Effector CD4-positive, alpha-beta T cell (primary cell): ENCODE measurements at regions not wholly inside any gene's neighbourhood (a gene's known extent, or its start where the extent isn't known, plus 50 kb on each side); places are given as distances from the start of the nearest gene placed in this dataset.
"Not testable (repeated sequence)": the region's sequence is repeated elsewhere in the genome, so short reads cannot be mapped to it uniquely, and the experiment has no call there.

Experiments
- DNase-seq: peaks from one replicate; pipeline ENCODE4 v3.0.0-alpha.2; 2020

GRCh38 chrX:25130619-25131018, 114.9 kb upstream of the ARX start:
- DNase-seq, result no peak

GRCh38 chrX:25125483-25125882, 109.7 kb upstream of the ARX start:
- DNase-seq, result no peak

DNA sequence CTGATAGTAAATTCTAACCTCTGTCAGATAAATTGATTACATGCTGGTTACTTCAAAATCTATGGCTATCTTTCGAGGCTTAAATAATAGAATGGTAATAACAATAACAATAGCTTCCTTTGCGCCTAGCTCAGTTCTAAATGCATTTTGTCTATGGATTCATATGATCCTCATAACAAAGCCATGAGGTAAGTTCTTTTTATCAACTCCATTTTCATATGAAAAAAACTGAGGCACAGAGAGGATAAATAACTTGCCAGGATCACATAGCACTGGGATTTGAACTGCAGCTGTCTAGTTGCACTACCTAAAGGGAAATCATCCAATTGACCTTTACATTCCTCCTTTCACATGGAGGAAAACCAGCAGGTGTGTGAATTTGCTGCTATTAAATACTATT, 108.6 kb upstream of the ARX start:
- no peak for DNase-seq

- no peak for DNase-seq
These were observed 96.4 kb upstream of the ARX start for GRCh38 chrX:25112156-25112555.

GRCh38 chrX:25108481-25108880, 92.7 kb upstream of the ARX start:
- no peak for DNase-seq

DNA sequence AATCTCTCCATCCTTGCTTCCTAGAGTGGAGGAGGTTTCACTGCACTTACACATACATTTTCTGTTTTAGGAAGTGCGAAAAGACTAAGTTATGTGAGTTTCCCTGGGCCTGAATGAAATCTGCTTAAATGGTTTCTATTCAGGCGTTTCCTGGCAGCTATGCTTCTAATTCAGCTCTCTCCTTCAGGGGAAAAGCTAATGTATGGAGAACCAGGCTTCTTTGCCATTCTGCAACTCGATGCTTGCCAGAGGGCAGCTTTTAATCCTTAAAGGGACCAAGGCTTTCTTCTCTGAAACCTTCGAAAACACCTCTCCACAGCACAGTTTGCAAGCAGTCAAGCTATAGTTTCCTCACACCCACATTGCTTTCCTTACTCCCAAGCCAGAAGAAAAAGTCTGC, 89.5 kb upstream of the ARX start:
- DNase-seq, result no peak

DNA sequence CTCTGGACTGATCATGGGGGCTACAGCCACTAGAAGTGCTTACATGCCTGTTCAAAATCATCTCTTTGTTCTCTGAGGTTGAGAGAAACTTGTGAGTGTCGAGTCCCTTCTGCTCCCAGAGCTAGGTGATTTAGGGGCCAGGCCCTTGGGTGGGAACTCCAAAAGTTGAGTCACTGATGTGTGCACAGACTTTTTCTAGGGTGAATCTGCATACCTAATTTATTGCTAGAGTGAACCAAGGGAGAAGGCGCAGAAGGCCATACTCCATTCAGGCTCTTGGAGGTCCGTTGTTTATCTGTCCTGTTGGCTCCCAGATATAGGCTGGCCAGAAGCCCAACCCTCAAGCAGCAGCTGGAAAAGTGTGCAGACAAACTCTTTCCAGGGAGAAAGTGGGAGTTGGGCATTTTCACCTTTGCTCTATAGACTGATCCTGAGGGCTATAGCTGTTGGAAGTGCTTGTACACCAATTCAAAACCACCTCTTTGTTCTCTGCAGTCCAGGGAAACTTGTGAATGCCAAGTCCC, 80.8 kb upstream of the ARX start:
- DNase-seq, result no peak

- DNase-seq, result not testable (repeated sequence)
These were observed 75.4 kb upstream of the ARX start for GRCh38 chrX:25091152-25091551.

DNA sequence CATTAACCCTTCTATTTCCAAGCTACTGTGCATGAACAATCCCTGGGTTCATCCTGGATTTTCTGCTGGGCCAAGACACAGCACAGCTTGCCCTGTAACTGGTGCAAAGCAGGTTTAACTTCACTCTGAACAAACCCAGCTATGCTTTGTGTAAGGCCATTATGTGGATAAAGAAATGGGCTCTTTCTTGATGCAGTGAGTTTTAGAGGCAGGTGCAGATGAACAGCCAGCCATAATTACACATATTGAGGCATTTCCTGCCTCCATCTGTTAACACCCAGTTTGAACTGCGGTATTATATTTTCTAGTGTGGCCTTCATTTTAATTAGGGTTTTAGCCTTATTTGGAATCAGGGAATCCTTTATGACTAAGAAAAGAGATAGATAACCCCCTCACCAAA, 68.7 kb upstream of the ARX start:
- DNase-seq, result no peak

DNA sequence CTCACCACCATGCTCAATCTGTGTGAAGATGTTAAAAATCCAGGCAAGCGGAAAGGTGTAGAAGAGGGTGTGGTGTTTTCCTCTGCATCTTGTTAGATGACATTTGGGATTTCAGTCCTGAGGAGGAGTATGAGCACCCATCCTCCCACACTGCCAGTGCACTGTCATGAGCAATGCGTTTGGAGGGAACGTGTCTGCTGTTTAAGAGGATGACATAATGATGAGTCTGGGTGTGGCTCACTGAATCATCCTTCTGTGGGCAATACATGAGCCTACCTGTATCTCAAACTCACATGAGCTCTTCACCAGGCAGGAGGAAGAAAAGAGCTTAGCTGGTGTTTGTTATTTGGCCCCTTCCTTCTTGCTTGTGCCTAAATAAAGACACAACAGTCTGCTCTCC, 67.9 kb upstream of the ARX start:
- DNase-seq, result no peak

DNA sequence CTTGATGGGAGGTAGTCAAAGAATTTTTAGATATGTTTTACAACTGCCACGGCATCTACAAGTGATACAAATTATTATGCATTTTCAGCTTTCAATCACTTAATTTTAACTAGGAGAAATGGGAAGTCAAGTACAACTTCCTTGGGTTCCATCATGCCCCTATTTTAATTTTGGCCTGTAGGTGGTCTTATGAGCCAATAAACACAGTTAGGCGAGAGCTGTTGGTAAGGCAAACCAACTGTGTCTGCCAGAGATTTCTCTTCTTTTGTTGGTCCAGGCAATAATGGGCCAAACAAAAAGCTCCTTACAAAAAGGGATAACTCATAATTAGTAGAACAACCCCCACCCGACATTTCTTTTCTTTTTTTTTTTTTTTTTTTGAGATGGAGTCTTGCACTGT, 63.3 kb upstream of the ARX start:
- DNase-seq, result no peak

GRCh38 chrX:25076941-25077500, 61.3 kb upstream of the ARX start:
- DNase-seq, result no peak

GRCh38 chrX:25072247-25072646, 56.5 kb upstream of the ARX start:
- DNase-seq, result no peak

DNA sequence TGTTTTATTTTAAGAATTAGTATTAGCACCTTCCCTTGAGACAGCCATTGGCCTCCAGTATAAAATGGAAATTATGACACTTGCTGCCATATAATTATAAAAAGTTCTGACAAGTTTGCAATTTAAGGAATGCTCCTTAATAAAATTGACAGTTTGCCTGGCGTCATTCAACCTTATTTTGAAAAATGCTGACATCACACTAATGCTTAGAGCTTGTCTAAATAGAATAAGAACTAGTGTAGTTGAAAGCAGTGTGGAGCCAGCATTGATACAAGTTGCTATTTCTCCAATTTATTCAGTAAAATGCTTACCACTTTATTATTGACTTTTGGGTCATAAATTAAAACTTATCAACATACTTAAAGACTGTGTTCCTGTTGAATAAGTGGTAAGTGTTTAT, 54.3 kb upstream of the ARX start:
- DNase-seq, result no peak

DNA sequence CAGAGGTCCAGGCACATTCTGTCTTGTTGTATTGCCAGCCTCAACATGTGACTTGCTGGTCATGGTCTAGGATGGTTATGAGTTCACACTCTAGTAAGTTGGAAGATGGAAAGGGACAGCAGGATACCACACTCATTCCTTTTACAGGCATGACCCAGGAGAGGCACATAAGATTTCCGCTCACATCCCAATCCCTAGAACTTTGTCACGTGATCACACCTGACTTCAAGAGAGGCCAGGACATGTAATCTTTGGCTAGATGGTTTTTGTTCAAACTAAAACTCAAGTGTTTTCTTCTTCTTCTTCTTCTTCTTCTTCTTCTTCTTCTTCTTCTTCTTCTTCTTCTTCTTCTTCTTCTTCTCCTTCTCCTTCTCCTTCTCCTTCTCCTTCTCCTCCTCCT, 53.4 kb upstream of the ARX start:
- no peak for DNase-seq

DNA sequence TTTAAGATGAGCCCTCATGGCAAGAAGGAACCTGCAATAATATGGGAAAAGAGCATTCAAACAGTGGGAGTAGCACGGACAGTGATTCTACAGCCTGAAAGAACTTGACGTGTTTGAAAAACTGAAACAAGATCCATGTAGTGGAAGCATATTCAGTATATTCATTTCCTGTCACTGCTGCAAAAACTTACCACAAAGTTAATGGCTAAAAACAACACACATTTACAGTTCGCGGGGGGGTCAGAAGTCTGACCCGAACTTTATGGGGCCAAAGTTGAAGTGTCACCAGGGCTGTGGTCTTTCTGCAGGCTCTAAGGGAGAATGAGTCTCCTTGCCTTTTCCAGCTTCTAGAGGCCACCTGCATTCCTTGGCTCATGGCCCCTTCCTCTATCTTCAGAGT, 52.6 kb upstream of the ARX start:
- DNase-seq, result no peak

- DNase-seq, result no peak
These were observed 51.8 kb upstream of the ARX start for GRCh38 chrX:25067271-25068172.

DNA sequence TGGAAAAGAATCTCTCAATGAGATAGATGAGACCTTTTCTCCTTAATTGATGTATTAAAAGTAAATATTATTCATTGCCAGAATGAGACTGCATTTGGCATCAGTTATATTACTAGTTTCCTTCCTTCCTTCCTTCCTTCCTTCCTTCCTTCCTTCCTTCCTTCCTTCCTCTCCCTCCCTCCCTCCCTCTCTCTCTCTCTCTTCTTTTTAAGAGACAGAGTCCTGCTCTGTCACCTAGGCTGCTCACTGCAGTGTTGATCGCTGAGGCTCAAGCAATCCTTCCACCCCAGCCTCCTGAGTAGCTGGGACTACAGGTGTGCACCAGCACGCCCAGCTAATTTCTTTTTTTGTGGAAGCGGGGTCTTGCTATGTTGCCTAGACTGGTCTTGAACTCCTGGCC, 50.4 kb upstream of the ARX start:
- DNase-seq, result no peak
